ENCODE measurements at regions not wholly inside any gene's neighbourhood (a gene's known extent, or its start where the extent isn't known, plus 50 kb on each side); places are given as distances from the start of the nearest gene placed in this dataset.
"Not testable (repeated sequence)": the region's sequence is repeated elsewhere in the genome, so short reads cannot be mapped to it uniquely, and the experiment has no call there.

DNA sequence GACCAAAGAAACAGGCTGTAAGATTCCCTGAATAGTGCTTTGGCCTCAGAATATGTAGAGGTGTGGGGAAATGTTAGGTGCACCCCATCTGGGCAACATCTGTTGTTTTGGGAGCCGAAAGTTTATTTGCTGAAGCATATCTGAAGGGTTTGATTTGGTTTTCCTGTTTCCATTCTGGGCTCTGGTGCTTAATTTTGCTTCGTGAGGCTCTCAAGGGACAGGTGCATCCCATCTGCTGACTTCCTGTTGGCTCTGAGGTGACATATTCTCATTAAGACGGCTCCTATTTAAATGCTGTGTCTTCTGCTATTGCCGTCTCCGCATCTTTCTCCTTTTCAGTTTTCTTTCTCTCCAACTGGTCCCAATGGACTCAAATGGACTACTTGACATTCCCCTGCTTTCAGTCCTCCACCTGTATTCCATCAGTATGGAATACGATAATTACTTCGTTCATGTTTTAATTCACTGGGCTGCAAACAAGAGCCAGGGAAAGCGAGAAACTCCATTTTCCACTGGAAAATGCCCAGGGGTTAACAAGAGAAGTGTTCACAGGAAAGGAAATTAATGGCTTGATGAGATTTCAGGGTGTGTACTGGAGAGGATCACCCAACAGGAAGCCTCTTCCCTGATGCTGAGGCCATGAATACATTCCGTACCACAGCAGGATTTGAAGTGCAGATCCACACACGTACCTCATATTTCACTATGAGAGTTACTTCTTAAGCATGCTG is 104.0 kb downstream of the MTX3 start:
- DNase-seq (ENCODE audit: low read depth): no peak
- TF ChIP-seq, protein P1, sequence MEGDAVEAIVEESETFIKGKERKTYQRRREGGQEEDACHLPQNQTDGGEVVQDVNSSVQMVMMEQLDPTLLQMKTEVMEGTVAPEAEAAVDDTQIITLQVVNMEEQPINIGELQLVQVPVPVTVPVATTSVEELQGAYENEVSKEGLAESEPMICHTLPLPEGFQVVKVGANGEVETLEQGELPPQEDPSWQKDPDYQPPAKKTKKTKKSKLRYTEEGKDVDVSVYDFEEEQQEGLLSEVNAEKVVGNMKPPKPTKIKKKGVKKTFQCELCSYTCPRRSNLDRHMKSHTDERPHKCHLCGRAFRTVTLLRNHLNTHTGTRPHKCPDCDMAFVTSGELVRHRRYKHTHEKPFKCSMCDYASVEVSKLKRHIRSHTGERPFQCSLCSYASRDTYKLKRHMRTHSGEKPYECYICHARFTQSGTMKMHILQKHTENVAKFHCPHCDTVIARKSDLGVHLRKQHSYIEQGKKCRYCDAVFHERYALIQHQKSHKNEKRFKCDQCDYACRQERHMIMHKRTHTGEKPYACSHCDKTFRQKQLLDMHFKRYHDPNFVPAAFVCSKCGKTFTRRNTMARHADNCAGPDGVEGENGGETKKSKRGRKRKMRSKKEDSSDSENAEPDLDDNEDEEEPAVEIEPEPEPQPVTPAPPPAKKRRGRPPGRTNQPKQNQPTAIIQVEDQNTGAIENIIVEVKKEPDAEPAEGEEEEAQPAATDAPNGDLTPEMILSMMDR (IDR thresholded peaks at IDR 0.05; ENCODE audit: insufficient read depth, low read length, poor library complexity, severe bottlenecking): no peak

DNA sequence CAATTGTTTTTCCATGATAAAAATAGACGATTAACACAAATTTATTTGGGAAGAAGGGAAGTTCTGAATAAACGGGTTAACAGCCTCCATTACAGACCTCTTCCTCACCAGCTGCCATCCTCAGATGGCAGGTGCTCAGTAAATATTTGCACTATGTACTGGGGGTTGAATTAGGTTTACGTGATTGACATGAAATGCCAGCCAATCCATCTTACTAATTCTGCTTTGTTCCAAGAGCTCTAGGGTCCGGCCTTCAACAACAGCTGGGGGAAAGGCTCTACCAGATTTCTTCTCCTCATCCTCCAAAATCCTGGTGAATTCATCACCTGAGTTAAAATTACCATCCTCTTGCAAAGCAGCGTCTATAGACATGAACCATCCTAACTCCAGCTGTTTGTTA is 104.6 kb downstream of the MTX3 start:
- Histone ChIP-seq H3K4me3 (ENCODE audit: low read depth, low read length) (no peak overlapping the region), H3K36me3 (ENCODE audit: control insufficient read depth, insufficient read depth, low read length) (no peaks in the 10 kb centered on the region), H3K27me3 (ENCODE audit: control insufficient read depth, insufficient read depth, low read length) (no peaks in the 10 kb centered on the region)
- TF ChIP-seq, protein P1 (IDR thresholded peaks at IDR 0.05; ENCODE audit: insufficient read depth, low read length, poor library complexity, severe bottlenecking): no peak
- no peak for DNase-seq (ENCODE audit: low read depth)

More for the DNA sequence above, 104.0 kb downstream of the MTX3 start:
- no peaks in the 10 kb centered on the region for H3K27me3 ChIP-seq (ENCODE audit: control insufficient read depth, insufficient read depth, low read length)
- H3K4me3 ChIP-seq (ENCODE audit: low read depth, low read length): no peak overlapping the region
- H3K36me3 ChIP-seq (ENCODE audit: control insufficient read depth, insufficient read depth, low read length): no peaks in the 10 kb centered on the region

DNA sequence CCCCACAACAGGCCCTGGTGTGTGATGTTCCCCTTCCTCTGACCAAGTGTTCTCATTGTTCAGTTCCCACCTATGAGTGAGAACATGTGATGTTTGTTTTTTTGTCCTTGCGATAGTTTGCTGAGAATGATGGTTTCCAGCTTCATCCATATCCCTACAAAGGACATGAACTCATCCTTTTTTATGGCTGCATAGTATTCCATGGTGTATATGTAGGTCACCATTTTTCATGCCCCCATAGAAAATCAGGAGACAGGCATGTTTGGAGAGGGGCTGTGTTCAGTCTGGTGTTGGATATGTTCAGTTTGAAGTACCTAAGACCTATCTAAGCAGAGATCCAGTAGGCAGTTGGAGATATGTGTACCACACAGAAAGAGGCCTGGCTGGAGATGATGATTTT is 111.2 kb downstream of the MTX3 start:
- H3K4me3 ChIP-seq (ENCODE audit: low read depth, low read length); H3K27me3 ChIP-seq (ENCODE audit: control insufficient read depth, insufficient read depth, low read length); DNase-seq (ENCODE audit: low read depth); H3K36me3 ChIP-seq (ENCODE audit: control insufficient read depth, insufficient read depth, low read length): not testable (repeated sequence)

DNA sequence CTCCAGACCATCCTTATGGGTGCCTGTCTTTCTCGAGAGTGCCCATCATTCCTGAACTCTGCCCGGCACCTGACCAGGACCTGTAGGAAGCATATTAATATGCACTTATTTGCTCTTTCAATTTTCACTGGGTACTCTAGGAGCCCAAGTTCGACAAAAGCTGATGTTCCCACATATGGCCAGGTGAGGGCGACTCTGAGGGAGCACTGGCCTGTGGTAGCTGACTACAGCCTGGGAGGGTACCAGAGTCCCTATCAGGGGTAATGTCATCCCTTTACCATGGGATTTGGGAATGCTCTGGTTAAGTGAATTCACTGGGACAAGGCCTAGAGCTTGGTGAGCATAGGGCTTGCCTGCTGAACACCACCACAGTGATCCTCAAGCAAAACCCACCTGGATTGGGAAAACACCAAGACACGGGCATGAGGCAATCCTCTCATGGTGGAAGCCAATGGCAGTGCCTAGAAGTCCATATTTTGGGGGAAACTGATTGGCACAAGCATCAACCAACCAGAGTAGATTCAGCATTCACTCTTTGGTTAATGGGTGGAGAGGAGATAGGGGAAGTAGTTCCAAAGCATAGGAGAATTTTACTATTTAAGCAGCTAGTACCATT is 112.2 kb downstream of the MTX3 start:
- no peaks in the 10 kb centered on the region for H3K36me3 ChIP-seq (ENCODE audit: control insufficient read depth, insufficient read depth, low read length)
- no peak overlapping the region for H3K4me3 ChIP-seq (ENCODE audit: low read depth, low read length)
- DNase-seq (ENCODE audit: low read depth): no peak
- H3K27me3 ChIP-seq (ENCODE audit: control insufficient read depth, insufficient read depth, low read length): no peaks in the 10 kb centered on the region
- TF ChIP-seq, protein P1 (IDR thresholded peaks at IDR 0.05; ENCODE audit: insufficient read depth, low read length, poor library complexity, severe bottlenecking): peak; percentile 44

DNA sequence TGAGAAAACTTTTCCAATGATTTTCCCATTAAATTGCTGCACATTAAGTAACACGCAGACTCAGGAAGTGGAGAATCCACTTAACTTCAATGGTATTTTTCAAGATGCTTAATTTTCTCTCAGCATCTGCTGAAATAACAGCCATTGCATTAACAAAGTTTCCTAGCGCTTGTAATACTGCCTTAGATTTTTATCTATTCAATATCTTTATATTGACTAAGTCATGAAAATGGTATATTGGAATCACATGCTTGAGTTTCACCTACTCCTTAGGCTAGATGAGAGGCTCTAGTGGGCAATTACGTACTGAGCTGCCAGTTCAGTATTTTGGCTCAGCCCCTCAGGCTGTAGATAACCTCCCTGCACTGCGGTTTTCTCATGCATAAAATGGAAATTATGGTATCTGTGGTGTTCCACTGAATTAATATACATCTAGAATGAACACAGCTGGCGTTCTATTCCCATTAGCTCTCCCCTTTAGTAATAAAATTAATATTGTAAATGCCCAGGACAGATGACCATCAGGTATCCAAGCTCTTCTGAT is 112.9 kb downstream of the MTX3 start:
- no peak overlapping the region for H3K4me3 ChIP-seq (ENCODE audit: low read depth, low read length)
- no peak for DNase-seq (ENCODE audit: low read depth)
- no peaks in the 10 kb centered on the region for H3K27me3 ChIP-seq (ENCODE audit: control insufficient read depth, insufficient read depth, low read length)
- no peaks in the 10 kb centered on the region for H3K36me3 ChIP-seq (ENCODE audit: control insufficient read depth, insufficient read depth, low read length)
- TF ChIP-seq, protein P1 (IDR thresholded peaks at IDR 0.05; ENCODE audit: insufficient read depth, low read length, poor library complexity, severe bottlenecking): no peak

DNA sequence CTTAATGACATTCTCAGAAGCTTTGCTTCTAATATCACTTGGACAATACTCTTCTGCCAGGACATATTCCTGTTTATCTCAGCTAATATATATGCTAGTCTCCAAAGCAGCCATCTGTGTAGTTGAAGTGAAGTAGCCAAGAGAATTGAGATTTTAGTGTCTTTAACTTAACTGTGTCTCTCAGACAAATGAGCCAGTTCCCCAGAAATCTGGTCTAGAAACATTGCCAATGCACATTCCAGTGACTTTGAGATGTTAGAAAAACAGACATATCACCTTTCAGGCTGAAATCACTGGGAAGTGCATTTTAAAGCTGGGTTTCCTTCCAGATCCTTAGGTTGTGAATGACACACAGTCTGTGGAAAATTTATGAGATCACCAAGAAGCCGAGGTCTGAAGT is 114.6 kb downstream of the MTX3 start:
- TF ChIP-seq, protein P1 (IDR thresholded peaks at IDR 0.05; ENCODE audit: insufficient read depth, low read length, poor library complexity, severe bottlenecking): no peak
- Histone ChIP-seq H3K4me3 (ENCODE audit: low read depth, low read length) (no peak overlapping the region), H3K27me3 (ENCODE audit: control insufficient read depth, insufficient read depth, low read length) (no peaks in the 10 kb centered on the region), H3K36me3 (ENCODE audit: control insufficient read depth, insufficient read depth, low read length) (no peaks in the 10 kb centered on the region)
- DNase-seq (ENCODE audit: low read depth): no peak
